HG02623 (cell line): ENCODE measurements at regions not wholly inside any gene's neighbourhood (a gene's known extent, or its start where the extent isn't known, plus 50 kb on each side); places are given as distances from the start of the nearest gene placed in this dataset.

ENCODE experiments used
- ATAC-seq: cut with Tn5 transposase; IDR thresholded peaks from one replicate; pipeline ENCODE4 v1.9.1; 2021; ENCODE audit warnings: moderate library complexity; ENCODE audit not compliant: unreplicated experiment

GRCh38 chr9:89877051-89878002 lies 272.5 kb downstream of the GADD45G start:
- no peak for ATAC-seq

DNA sequence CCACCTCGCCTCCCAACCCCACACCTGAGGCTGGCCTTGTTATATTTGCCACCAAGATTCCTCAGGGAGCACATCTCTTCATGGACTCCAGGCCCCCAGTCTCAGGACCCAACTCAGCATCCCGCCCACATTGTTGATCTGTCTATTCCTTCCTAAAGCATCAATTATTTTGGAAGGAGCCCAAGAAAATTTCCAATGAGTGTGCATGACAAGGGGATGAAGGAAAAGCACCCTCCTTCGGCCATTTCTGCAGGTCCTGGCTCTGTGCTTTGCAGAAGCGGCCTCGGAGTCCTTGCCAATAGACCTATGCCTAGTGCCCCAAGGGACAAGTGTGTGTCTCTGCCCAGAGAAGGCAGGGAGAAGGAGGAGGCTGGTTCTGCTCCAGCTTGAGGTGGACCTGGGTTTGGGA lies 273.2 kb downstream of the GADD45G start:
- no peak for ATAC-seq

- ATAC-seq = no peak
Measured at GRCh38 chr9:89878687-89879086, 273.9 kb downstream of the GADD45G start.

GRCh38 chr9:89879276-89879675 lies 274.5 kb downstream of the GADD45G start:
- no peak for ATAC-seq

GRCh38 chr9:89879701-89880100 lies 274.9 kb downstream of the GADD45G start:
- ATAC-seq = no peak

- ATAC-seq = no peak
Measured at GRCh38 chr9:89880161-89880560, 275.3 kb downstream of the GADD45G start.

DNA sequence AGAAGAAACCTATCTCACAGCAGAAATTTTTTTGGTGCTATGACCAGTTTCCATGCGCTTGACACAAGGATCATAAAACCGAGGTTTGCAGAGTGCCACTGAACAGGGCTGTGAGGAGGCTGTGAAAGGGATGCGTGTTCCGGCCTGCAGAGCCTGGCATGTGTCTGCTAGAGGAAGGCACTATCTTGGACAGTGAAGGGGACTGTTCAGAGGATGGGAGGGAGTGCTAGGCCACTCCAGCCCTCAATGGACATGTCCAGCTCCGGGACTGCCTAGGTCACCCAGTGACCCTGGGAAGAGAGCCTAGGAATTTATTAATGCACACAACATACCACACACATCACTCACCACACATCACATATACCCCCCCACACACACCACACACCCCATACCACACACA lies 275.9 kb downstream of the GADD45G start:
- no peak for ATAC-seq

DNA sequence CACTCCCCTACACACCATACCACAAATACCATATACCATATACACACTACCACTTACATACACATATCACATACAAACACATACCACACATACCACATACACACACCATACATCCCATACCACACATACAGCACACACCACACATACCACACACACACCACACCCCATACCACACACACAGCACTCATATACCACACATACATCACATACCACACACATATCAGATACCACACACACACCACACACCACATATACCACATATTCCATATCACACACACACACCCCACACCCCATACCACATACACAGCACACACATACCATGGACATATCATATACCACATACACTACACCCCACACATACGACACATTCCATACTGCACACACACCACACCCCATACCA lies 276.6 kb downstream of the GADD45G start:
- no peak for ATAC-seq

GRCh38 chr9:89882930-89883361 lies 278.1 kb downstream of the GADD45G start:
- no peak for ATAC-seq

- ATAC-seq = no peak
Measured at GRCh38 chr9:89883401-89884341, 278.9 kb downstream of the GADD45G start.

DNA sequence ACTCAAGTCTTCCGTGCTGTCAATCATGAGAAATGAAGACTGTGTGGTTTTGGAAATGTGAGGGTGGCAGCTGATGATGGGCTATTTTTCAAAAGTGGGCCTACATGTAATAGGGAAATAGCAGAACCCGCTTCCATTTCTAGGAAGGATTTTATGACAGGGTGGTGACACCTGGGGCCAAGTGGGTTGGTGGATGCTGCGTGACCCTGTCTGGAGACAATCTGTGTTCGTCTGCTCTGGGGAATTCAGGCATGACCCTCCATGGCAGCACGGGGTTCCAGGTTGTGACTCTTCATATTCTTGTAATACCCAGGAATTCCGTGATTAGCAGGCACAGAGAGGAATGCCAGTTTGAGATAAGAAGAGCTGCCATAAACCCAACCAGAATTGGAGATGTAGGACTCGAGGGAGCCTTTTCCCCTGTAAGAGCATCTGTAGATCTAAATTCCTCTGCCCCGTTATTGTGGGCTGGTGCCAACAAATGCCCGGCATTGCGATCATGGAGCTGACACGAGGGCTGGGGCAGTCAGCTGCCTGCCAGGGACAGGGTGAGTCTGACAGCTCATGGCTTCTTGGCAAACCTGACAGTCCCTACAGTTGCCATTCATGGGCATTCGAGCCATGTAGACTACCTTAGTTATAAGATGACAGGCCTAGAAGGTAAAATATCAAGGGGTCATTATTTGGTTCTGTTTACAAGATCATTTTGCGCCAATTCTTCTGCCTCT lies 279.7 kb downstream of the GADD45G start:
- no peak for ATAC-seq

DNA sequence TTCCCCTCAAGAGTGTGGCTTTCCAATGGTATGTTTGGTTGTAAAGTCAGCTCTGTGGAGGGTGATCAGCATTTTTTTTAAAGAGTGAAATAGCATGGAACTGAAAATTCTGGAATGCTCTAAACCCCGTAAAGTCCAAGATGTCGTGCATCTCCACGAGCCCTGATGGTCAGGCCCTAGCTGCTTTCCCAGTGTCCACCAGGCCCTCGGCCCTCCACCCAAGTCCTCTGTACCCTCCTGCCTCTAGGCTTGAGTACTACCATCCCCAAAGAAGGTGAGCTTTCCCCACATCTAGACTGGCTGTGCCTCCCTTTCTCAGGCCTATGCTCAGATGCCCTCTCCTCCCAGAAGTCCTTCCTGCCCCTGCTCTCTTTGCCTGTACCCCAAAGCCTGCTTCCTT lies 280.3 kb downstream of the GADD45G start:
- no peak for ATAC-seq

DNA sequence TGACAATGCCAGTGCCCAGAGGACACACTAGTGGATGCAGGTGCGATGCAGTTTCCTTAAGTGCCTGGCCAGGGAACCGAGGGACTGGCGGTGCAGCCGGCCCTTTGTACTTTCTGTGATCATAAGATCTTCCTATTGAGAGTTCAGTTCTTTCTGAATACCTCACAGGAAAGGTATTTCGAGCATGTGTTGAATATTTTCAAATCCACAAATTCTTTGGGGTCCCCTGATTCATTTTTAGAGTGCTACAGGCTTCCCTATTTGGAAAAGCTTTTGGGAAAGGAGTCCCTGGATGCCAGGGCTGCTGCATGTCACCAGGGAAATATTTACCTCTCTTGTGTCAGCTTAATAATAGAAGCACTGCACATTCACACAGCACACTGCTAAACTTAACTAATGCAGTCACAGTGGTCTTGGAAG lies 281.5 kb downstream of the GADD45G start:
- ATAC-seq = no peak

- no peak for ATAC-seq
Measured at GRCh38 chr9:89887286-89887685, 282.5 kb downstream of the GADD45G start.

- no peak for ATAC-seq
Measured at GRCh38 chr9:89888233-89888632, 283.4 kb downstream of the GADD45G start.

- no peak for ATAC-seq
Measured at GRCh38 chr9:89888677-89889076, 283.9 kb downstream of the GADD45G start.

DNA sequence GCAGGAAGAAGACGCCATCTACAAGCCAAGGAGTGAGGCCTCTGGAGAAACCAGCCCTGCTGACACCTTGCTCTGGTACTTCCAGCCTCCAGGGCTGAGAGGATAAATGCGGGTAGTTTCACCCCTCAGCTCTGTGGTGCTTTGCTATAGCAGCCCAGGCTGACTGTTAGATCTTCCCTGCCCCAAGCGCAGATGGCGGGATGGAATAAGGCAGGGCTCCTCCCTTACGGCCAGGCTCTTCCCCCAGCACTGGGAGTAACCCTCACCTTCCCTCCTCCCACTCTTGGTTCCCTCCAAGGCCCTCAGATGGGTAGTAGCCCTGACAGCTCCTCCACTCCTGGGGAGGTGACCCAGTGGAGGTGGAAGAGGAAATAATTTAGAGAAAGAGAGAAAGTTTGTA lies 285.1 kb downstream of the GADD45G start:
- ATAC-seq = no peak

DNA sequence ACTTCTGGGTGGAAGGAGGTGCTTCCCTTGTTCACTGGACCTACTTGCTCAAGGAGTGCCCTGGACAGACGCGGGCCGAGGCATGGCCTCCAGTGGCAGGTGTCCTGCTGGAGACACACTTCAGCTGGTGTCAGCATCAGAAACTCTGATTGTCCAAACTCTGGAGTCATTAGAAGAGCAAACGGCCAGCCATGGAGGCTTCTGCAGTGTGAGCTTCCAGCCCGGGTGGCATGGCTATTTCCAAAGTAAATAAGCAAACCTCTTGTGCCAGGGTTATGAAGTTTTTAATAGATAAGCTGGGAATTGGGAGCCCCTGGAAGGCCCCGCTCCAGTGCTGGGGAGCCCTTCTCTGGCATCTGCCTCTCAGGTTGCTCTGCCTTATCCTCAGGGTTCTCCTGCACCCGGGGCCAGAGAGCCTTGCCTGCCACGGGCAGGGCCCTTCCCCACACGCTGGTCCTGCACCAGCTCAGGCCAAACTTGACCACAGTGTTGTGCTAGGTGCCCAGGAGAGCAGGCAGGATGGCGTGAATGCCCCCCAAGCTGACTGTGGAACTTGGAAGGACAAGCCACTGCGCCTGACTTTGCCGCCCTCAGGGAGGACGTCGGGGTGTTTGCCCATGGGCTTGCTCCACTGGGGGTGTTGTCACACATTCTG lies 285.6 kb downstream of the GADD45G start:
- no peak for ATAC-seq

DNA sequence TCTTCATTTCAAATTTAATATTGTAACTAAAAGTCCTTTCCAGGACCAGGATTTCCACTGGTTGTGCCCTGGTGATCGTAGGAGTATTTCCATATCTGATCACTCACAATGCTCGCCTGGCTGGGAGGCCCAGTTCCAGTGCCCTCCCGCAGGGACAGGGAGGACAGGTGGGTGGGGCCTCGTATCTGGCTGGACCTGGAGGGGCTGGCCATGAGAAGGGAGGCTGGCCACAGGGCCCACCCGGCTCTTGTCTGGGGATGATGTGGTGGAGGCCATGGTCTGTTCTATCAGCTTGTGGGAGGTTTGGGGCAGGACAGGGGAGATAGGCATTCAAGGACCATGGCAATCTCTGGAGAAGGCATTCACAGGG lies 286.4 kb downstream of the GADD45G start:
- no peak for ATAC-seq

- ATAC-seq = no peak
Measured at GRCh38 chr9:89891591-89892304, 286.9 kb downstream of the GADD45G start.
